ENCODE measurements at regions not wholly inside any gene's neighbourhood (a gene's known extent, or its start where the extent isn't known, plus 50 kb on each side); places are given as distances from the start of the nearest gene placed in this dataset.
"Not testable (repeated sequence)": the region's sequence is repeated elsewhere in the genome, so short reads cannot be mapped to it uniquely, and the experiment has no call there.

- no peak for DNase-seq (ENCODE audit: low read depth)
Measured at GRCh38 chr10:3976171-3976570, 191.2 kb upstream of the KLF6 start.

GRCh38 chr10:3975016-3975415, 190.0 kb upstream of the KLF6 start:
- DNase-seq (ENCODE audit: low read depth), result no peak

- no peak for DNase-seq (ENCODE audit: low read depth)
Measured at GRCh38 chr10:3972460-3973301, 187.7 kb upstream of the KLF6 start.

GRCh38 chr10:3971713-3972112, 186.7 kb upstream of the KLF6 start:
- DNase-seq (ENCODE audit: low read depth), result no peak

- no peak for DNase-seq (ENCODE audit: low read depth)
Measured at GRCh38 chr10:3969876-3970666, 185.1 kb upstream of the KLF6 start.

GRCh38 chr10:3968727-3969126, 183.7 kb upstream of the KLF6 start:
- DNase-seq (ENCODE audit: low read depth), result no peak

GRCh38 chr10:3964516-3964915, 179.5 kb upstream of the KLF6 start:
- no peak for DNase-seq (ENCODE audit: low read depth)

- DNase-seq (ENCODE audit: low read depth), result peak; percentile 49
Measured at GRCh38 chr10:3963191-3963673, 178.2 kb upstream of the KLF6 start.

GRCh38 chr10:3961082-3961481, 176.1 kb upstream of the KLF6 start:
- DNase-seq (ENCODE audit: low read depth), result no peak

- DNase-seq (ENCODE audit: low read depth), result no peak
Measured at GRCh38 chr10:3960496-3960895, 175.5 kb upstream of the KLF6 start.

GRCh38 chr10:3959370-3960325, 174.6 kb upstream of the KLF6 start:
- no peak for DNase-seq (ENCODE audit: low read depth)

GRCh38 chr10:3958472-3958996, 173.5 kb upstream of the KLF6 start:
- DNase-seq (ENCODE audit: low read depth), result no peak

- no peak for DNase-seq (ENCODE audit: low read depth)
Measured at GRCh38 chr10:3955955-3956617, 171.1 kb upstream of the KLF6 start.

GRCh38 chr10:3955493-3955892, 170.5 kb upstream of the KLF6 start:
- no peak for DNase-seq (ENCODE audit: low read depth)

GRCh38 chr10:3954615-3955014, 169.6 kb upstream of the KLF6 start:
- no peak for DNase-seq (ENCODE audit: low read depth)

GRCh38 chr10:3954007-3954406, 169.0 kb upstream of the KLF6 start:
- DNase-seq (ENCODE audit: low read depth), result not testable (repeated sequence)

GRCh38 chr10:3951993-3952392, 167.0 kb upstream of the KLF6 start:
- no peak for DNase-seq (ENCODE audit: low read depth)

- DNase-seq (ENCODE audit: low read depth), result no peak
Measured at GRCh38 chr10:3950676-3951275, 165.8 kb upstream of the KLF6 start.

GRCh38 chr10:3949711-3950110, 164.7 kb upstream of the KLF6 start:
- no peak for DNase-seq (ENCODE audit: low read depth)

- DNase-seq (ENCODE audit: low read depth), result peak; percentile 79
Measured at GRCh38 chr10:3948843-3949242, 163.8 kb upstream of the KLF6 start.

Data from HT1080 (cell line).